ENCODE measurements at regions not wholly inside any gene's neighbourhood (a gene's known extent, or its start where the extent isn't known, plus 50 kb on each side); places are given as distances from the start of the nearest gene placed in this dataset.
"Not testable (repeated sequence)": the region's sequence is repeated elsewhere in the genome, so short reads cannot be mapped to it uniquely, and the experiment has no call there.

DNA sequence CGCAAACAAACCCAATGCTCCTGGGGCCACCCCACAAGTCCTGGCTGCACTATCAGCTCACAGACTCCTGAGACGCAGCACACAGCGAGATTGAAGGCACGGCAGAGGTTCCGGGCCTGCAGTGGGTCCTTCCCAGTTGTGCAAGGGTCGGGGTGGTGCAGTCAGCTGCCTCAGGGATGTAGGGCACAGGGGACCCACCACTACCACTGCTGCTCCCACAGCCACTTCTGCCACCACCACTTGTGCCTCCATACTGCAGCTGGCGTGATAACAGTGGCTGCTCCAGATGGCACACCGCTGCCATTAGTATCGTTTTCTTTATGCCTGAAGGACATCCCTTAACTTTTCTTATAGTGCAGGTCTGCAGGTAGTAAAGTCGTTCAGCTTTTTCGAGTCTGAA lies 443.8 kb downstream of the SPATA31A1 start:
- whole genome bisulfite sequencing, 2 experiments (ENCODE audit: low coverage in 1 of 2, low lambda C conversion rate in 2 of 2, missing lambda C conversion rate in 2 of 2): 66 to 85% methylated on average over 3 of the region's 11 CpGs
- H3K27ac ChIP-seq; H3K9ac ChIP-seq; H4K20me1 ChIP-seq (ENCODE audit: insufficient read depth); DNase-seq; in situ Hi-C loops (cut with MboI); H3K4me1 ChIP-seq (ENCODE audit: insufficient read depth); H3K79me2 ChIP-seq (ENCODE audit: insufficient read depth); H3K4me3 ChIP-seq; H3K36me3 ChIP-seq (ENCODE audit: low read depth); H2AFZ ChIP-seq; H3K9me2 ChIP-seq (ENCODE audit: insufficient read depth); H3K9me3 ChIP-seq (ENCODE audit: low read depth); H3F3A ChIP-seq (ENCODE audit: insufficient read depth); H3K27me3 ChIP-seq (replicated peaks; ENCODE audit: insufficient read depth); H3K4me2 ChIP-seq (ENCODE audit: unreplicated experiment): not testable (repeated sequence)

DNA sequence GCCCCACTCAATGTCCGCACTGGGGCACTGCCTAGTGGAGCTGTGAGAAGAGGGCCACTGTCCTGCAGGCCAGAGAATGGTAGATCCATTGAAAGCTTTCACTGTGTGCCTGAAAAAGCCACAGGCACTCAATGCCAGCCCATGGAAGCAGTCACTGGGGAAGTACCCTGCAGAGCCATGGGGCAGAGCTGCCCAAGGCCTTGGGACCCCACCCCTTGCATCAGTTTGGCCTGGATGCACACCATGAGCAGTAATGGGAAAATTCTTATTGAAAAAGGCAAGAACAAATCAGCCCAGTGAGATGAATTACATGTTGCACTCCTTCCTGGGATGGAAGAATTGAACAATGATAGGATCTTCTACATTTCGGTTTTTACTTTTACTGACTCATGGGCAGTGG lies 447.1 kb downstream of the SPATA31A1 start:
- H2AFZ ChIP-seq; H3K9me2 ChIP-seq (ENCODE audit: insufficient read depth); in situ Hi-C loops (cut with MboI); H3K27me3 ChIP-seq (replicated peaks; ENCODE audit: insufficient read depth); H3K27ac ChIP-seq; H3K4me3 ChIP-seq; H3F3A ChIP-seq (ENCODE audit: insufficient read depth); H3K9me3 ChIP-seq (ENCODE audit: low read depth); H3K4me2 ChIP-seq (ENCODE audit: unreplicated experiment); H4K20me1 ChIP-seq (ENCODE audit: insufficient read depth); H3K9ac ChIP-seq; H3K79me2 ChIP-seq (ENCODE audit: insufficient read depth); H3K36me3 ChIP-seq (ENCODE audit: low read depth); H3K4me1 ChIP-seq (ENCODE audit: insufficient read depth); DNase-seq: not testable (repeated sequence)
- no CpG with 5 or more reads among the region's 2 CpGs for WGBS, 2 experiments (ENCODE audit: low coverage in 1 of 2, low lambda C conversion rate in 2 of 2, missing lambda C conversion rate in 2 of 2)

DNA sequence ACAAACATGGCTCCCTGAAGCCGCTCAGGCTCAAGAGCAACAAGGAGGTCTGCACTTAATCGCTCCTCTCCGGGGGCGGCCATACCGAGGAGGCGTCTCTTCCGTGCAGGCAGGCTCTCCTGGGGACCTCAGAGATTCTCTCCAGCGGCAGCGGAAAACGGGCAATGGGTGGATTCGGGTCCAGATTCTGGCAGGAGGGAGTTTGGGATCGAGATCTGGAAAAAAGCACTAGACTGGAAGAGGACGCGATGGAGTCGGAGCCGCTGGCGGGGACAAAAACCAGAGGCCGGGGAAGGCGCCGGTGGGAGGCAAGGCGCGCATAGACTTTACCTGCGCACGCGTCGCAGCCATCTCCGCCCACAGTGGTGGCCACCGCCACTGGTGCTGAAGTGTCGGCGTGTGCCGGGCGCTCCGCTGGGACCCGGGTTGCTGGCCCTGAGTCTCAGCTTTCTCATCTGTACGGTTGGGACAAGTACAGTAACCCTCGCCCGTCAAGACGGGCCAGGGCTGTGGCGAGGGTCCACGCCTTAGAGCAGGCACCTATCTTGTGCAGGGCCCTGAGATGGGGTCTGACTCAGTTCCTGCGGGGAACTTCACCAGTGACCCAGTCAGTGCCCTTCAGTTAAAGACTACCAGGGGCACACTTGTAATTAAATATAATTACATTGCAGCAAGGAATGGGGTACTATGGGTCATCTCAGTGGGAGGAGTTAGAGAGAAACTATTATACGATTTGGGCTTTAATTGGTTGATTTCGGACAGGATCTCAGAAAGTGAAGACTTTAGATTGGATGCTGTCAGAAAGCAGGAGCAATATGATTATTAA lies 454.1 kb downstream of the SPATA31A1 start:
- WGBS, 2 experiments (ENCODE audit: low coverage in 1 of 2, low lambda C conversion rate in 2 of 2, missing lambda C conversion rate in 2 of 2): 1% methylated on average over 33 to 42 of the region's 43 CpGs
- H3K79me2 ChIP-seq (ENCODE audit: insufficient read depth); H3K36me3 ChIP-seq (ENCODE audit: low read depth); H3K9me2 ChIP-seq (ENCODE audit: insufficient read depth); H3F3A ChIP-seq (ENCODE audit: insufficient read depth); in situ Hi-C loops (cut with MboI); H3K9me3 ChIP-seq (ENCODE audit: low read depth); H3K4me1 ChIP-seq (ENCODE audit: insufficient read depth); H3K27me3 ChIP-seq (replicated peaks; ENCODE audit: insufficient read depth); H4K20me1 ChIP-seq (ENCODE audit: insufficient read depth): not testable (repeated sequence)
- Histone ChIP-seq H3K4me2 (ENCODE audit: unreplicated experiment) (peak overlapping the region; percentile 72), H3K9ac (peak overlapping the region; percentile 82), H2AFZ (peak overlapping the region; percentile 92), H3K4me3 (peak overlapping the region; percentile 69), H3K27ac (peak overlapping the region; percentile 78)
- DNase-seq: peak; percentile 62

DNA sequence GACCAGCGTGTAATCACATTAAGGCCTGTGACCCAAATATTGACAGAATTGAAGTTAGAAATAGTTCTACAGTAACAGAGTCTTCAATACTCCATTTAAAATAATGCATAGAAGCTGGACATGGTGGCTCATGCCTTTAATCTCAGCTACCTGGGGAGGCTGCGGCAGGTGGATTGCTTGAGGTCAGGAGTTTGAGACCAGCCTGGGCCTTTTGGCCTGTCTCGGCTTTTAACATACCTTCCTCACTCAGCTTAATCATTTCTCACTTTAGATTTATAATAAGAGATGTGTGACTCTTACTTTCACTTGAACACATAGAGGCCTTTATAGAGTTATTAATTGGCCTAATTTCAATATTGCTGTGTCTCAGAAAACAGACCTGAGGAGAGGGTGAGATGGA lies 454.9 kb downstream of the SPATA31A1 start:
- in situ Hi-C loops (cut with MboI); H2AFZ ChIP-seq; H3K27me3 ChIP-seq (replicated peaks; ENCODE audit: insufficient read depth); H3K36me3 ChIP-seq (ENCODE audit: low read depth); H3K4me1 ChIP-seq (ENCODE audit: insufficient read depth); H3K4me2 ChIP-seq (ENCODE audit: unreplicated experiment); H3K9me2 ChIP-seq (ENCODE audit: insufficient read depth); H3F3A ChIP-seq (ENCODE audit: insufficient read depth); H4K20me1 ChIP-seq (ENCODE audit: insufficient read depth); H3K79me2 ChIP-seq (ENCODE audit: insufficient read depth); DNase-seq; H3K4me3 ChIP-seq; H3K9me3 ChIP-seq (ENCODE audit: low read depth); H3K27ac ChIP-seq; H3K9ac ChIP-seq: not testable (repeated sequence)
- WGBS, 2 experiments (ENCODE audit: low coverage in 1 of 2, low lambda C conversion rate in 2 of 2, missing lambda C conversion rate in 2 of 2): 93 to 100% methylated on average over 2 of the region's 3 CpGs

DNA sequence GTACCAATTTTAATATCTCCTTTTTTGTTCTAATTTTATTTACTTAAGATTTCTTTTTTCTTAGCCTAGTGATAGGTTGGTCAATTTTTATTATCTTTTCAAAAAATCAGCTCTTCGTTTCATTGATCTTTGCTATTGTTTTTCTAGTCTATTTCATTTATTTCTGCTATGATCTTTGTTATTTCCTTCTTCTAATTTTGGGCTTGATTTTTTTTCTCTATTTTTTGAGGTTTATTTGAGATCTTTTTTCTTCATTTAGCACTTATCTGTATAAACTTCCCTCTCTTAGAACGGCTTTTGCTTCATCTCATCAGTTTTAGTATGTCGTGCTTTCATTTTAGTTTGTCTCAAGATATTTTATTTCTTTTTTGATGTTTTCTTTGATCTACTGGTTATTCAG lies 456.1 kb downstream of the SPATA31A1 start:
- H3K27me3 ChIP-seq (replicated peaks; ENCODE audit: insufficient read depth); DNase-seq; H3K4me1 ChIP-seq (ENCODE audit: insufficient read depth); in situ Hi-C loops (cut with MboI); H3F3A ChIP-seq (ENCODE audit: insufficient read depth); H3K4me2 ChIP-seq (ENCODE audit: unreplicated experiment); H3K9me2 ChIP-seq (ENCODE audit: insufficient read depth); H3K36me3 ChIP-seq (ENCODE audit: low read depth); H3K9me3 ChIP-seq (ENCODE audit: low read depth); H3K79me2 ChIP-seq (ENCODE audit: insufficient read depth); H3K9ac ChIP-seq; H3K4me3 ChIP-seq; H3K27ac ChIP-seq; H2AFZ ChIP-seq; H4K20me1 ChIP-seq (ENCODE audit: insufficient read depth): not testable (repeated sequence)
- 89 to 93% methylated on average over 3 of the region's 3 CpGs for WGBS, 2 experiments (ENCODE audit: low coverage in 1 of 2, low lambda C conversion rate in 2 of 2, missing lambda C conversion rate in 2 of 2)

DNA sequence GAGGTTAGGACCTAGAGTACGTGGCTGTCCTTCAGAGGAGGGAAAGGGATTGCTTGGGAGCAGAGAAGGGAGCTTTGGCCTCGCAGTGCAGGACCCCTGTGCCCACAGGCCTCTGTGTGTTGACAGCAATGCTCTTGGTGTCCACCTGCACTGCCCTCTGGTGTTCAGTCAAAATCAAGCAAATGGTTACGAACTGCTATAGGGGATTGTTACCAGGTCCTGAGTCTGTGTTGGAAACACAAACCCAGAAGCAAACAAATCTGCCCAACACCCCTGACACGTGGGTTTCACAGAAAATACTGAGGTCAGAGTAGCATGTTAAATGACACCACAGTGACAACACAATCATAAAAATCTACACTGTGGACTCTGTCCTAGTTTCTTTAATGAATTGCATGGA lies 473.0 kb downstream of the SPATA31A1 start:
- in situ Hi-C loops (cut with MboI): not testable (repeated sequence)

More for the DNA sequence above, 473.0 kb downstream of the SPATA31A1 start:
- not testable (repeated sequence) for H4K20me1 ChIP-seq (ENCODE audit: insufficient read depth); H2AFZ ChIP-seq; H3K9ac ChIP-seq; H3K4me2 ChIP-seq (ENCODE audit: unreplicated experiment); H3K4me3 ChIP-seq; H3K79me2 ChIP-seq (ENCODE audit: insufficient read depth); H3K27ac ChIP-seq; H3K4me1 ChIP-seq (ENCODE audit: insufficient read depth); DNase-seq; H3K27me3 ChIP-seq (replicated peaks; ENCODE audit: insufficient read depth); H3K9me2 ChIP-seq (ENCODE audit: insufficient read depth); H3K9me3 ChIP-seq (ENCODE audit: low read depth); H3F3A ChIP-seq (ENCODE audit: insufficient read depth); H3K36me3 ChIP-seq (ENCODE audit: low read depth)
- WGBS, 2 experiments (ENCODE audit: low coverage in 1 of 2, low lambda C conversion rate in 2 of 2, missing lambda C conversion rate in 2 of 2): 45 to 47% methylated on average over 3 of the region's 4 CpGs
